Stimulated activated CD4-positive, alpha-beta T cell treated with anti-CD3 and anti-CD28 coated beads, Interleukin-15, amount 100 ng/mL, for 48 hours (primary cell): ENCODE measurements at regions not wholly inside any gene's neighbourhood (a gene's known extent, or its start where the extent isn't known, plus 50 kb on each side); places are given as distances from the start of the nearest gene placed in this dataset.
"Not testable (repeated sequence)": the region's sequence is repeated elsewhere in the genome, so short reads cannot be mapped to it uniquely, and the experiment has no call there.

Experiments used
- DNase-seq, 2 donors: peaks; one replicate each; pipeline ENCODE4 v3.0.0-alpha.2; 2020; ENCODE audit warnings: low read depth in 2 of 2

- no peak for DNase-seq
Measured at GRCh38 chrX:20715176-20715575, 448.5 kb upstream of the RPS6KA3 start.

GRCh38 chrX:20712811-20713210 lies 446.1 kb upstream of the RPS6KA3 start:
- no peak for DNase-seq

- DNase-seq: no peak
Measured at GRCh38 chrX:20711366-20711765, 444.7 kb upstream of the RPS6KA3 start.

GRCh38 chrX:20693078-20693477 lies 426.4 kb upstream of the RPS6KA3 start:
- DNase-seq: no peak

- DNase-seq: no peak
Measured at GRCh38 chrX:20686256-20686655, 419.5 kb upstream of the RPS6KA3 start.

GRCh38 chrX:20685652-20686051 lies 418.9 kb upstream of the RPS6KA3 start:
- DNase-seq: no peak

- DNase-seq: no peak
Measured at GRCh38 chrX:20681683-20682082, 415.0 kb upstream of the RPS6KA3 start.

DNA sequence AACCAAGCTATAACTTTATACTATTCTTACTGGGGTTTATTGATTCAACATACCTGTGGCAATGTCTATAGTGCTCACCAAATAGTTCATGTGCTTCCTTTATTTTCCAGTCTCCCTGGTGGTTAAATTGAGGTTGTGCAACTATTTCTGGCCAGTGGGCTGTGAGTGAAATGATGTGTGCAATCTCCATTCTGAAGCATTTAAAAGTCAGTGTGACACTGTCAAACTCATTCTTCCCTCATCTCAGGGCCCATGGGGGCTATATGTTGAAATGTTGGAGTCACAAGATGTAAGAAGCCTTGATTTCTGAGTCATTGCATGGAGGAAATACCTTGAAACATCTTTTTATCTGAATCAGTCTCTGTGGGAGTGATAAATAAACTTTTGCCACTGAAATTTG lies 414.3 kb upstream of the RPS6KA3 start:
- DNase-seq: no peak

DNA sequence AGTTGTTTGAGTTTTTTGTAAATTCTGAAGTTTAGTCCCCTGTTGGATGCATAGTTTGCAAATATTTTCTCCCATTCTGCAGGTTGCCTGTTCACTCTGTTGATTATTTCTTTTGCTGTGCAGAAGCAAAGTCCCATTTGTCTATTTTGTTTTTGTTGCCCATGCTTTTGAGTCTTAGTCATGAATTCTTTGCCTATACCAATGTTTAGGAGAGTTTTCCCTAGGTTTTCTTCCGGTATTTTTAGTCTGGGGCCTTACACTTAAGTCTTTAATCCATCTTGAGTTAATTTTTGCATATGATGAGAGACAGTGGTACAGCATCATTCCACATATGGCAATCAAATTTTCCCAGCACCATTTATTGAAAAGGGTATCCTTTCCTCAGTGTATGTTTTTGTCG lies 405.8 kb upstream of the RPS6KA3 start:
- no peak for DNase-seq

DNA sequence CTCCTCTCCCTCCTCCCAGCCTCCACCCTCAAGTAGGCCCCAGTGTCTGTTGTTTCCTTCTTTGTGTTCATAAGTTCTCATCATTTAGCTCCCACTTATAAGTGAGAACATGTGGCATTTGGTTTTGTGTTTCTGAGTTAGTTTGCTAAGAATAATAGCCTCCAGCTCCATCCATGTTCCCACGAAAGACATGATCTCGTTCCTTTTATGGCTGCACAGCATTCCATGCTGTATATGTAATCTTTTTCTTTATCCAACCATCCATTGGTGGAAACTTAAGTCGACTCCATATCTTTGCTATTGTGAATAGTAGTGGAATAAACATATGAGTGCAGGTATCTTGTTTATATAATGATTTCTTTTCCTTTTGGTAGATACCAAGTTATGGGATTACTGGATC lies 405.0 kb upstream of the RPS6KA3 start:
- not testable (repeated sequence) for DNase-seq

DNA sequence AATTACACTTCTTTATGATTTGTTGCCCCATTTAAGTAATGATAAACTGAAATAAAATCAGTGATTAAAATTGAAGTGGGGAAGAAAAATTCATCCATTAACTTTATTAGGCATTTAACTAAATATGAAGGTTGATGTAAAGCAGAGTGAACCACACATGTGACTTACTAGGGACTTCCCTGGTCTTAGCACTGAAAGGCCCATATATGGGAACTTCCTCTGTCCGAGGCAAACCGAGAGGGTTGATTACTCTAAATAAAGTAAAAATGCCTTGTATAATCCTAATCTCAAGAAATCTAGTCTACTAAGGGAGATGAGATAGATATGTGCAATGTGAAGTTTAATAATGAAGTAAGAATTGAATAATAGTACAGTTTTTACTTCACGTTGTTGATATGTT lies 403.9 kb upstream of the RPS6KA3 start:
- no peak for DNase-seq

- DNase-seq: no peak
Measured at GRCh38 chrX:20668550-20668949, 401.8 kb upstream of the RPS6KA3 start.

GRCh38 chrX:20666331-20666730 lies 399.6 kb upstream of the RPS6KA3 start:
- no peak for DNase-seq

GRCh38 chrX:20665481-20665880 lies 398.8 kb upstream of the RPS6KA3 start:
- DNase-seq: no peak

DNA sequence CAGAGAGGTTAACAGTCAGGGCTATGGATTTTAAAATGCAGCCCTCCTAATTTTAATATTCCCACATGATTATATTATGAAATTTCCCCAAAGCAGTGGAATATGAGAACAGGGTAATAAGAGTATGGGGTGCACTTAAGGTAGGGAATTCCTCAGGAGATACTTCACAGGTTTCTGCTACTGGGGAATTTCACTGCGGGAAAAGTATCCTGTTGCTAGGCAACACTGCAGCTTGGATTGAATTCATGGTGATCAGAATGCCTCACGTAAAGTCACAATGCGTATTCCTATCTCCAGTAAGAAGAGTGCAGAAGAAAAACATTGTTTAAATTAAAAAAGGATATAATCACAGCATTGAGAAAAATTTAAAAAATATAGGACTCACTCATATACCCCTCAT lies 398.1 kb upstream of the RPS6KA3 start:
- no peak for DNase-seq

- DNase-seq: no peak
Measured at GRCh38 chrX:20664131-20664530, 397.4 kb upstream of the RPS6KA3 start.

DNA sequence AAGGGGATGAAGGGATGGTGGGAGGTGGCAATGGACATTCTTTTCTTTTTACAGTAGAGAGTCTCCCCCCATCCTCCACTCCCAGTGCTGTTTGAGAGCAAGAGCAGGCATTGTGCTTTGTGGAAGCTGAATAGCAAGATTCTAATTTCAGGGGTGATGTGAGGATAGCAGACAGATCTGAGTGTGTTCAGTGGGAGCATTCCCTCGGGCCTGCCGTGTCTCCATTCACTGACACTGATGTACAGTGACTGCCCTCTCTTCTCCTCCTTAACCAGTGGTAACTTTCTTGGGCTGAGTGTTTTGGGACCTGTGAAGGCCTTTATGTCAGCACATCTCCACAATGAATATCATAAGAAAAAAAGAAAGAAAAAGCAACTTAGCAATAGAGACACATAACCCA lies 396.6 kb upstream of the RPS6KA3 start:
- DNase-seq: no peak

- DNase-seq: no peak
Measured at GRCh38 chrX:20656721-20657120, 390.0 kb upstream of the RPS6KA3 start.

DNA sequence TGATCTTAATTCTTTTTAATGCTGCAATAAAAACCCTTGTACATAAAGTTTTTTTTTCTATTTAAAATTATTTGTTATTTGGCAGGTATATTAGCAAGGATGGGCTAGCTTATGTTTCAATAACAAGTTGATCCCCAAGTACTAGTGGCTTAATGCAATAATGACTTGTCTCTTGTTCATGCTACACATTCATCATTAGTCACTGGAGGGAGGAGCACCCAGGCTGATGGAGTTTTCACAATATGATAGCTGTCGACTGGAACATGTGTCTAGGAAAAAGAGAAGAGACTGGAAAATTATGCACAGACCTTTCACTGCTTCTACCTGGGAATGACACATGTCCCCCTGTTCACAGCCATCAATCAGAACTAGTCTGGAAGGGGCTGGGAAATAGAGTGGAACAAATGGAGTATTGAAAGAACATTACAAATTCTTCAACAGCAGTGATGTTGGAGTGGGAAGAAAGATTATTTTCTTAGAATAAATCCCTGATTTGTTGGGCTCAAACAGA lies 387.9 kb upstream of the RPS6KA3 start:
- no peak for DNase-seq

- no peak for DNase-seq
Measured at GRCh38 chrX:20653070-20653469, 386.4 kb upstream of the RPS6KA3 start.

GRCh38 chrX:20641954-20642353 lies 375.2 kb upstream of the RPS6KA3 start:
- DNase-seq: no peak

- no peak for DNase-seq
Measured at GRCh38 chrX:20639115-20639514, 372.4 kb upstream of the RPS6KA3 start.

GRCh38 chrX:20637351-20637750 lies 370.6 kb upstream of the RPS6KA3 start:
- DNase-seq: no peak

DNA sequence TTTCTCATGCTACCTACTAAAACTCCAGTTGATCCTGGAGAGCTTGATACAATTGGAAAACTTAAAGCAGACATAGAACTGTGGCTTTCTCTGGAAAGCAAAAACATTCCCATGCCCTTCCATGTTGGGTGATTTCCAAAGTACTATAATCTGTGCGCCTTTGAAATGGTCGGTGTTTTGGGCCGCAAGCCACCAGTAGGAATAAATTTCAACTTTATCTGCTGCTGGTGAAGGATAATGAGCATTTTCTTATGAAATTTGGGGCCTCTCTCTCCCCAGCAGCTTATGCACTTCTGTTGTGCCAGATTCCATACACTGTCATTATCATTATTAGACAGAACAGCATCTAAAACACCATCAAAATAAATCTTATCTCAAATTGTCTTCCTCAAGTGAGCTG lies 366.7 kb upstream of the RPS6KA3 start:
- DNase-seq: no peak

GRCh38 chrX:20623448-20623847 lies 356.7 kb upstream of the RPS6KA3 start:
- DNase-seq: no peak
